ENCODE measurements at regions not wholly inside any gene's neighbourhood (a gene's known extent, or its start where the extent isn't known, plus 50 kb on each side); places are given as distances from the start of the nearest gene placed in this dataset.
A peak's percentile ranks its signal among the peaks of the same experiment; 100 is the strongest.

DNA sequence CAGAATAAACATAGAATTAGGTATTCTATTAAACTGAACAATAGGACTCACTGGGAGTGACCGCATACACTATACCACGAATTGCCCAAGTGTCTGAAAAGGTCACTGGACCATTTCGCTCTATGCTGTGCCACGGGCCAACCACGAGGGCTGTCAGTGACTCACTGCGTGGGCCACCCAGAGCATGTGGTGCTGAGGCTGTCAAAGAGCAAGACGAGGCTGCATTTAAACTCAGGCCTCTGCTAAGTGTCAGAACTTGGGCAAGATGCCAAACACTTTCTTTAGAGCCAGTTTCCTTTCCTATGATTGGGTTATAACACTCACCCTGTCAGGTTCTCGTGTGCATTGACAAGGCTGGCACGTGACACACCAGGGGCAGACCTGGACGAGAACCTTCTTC is 97.5 kb downstream of the SH3YL1 start:
- no peak overlapping the region for H3K4me3 ChIP-seq
- H3K36me3 ChIP-seq: no peaks in the 10 kb centered on the region
- H3K27ac ChIP-seq: no peak overlapping the region
- no peak overlapping the region for H3K9ac ChIP-seq (ENCODE audit: low read depth in 2 of 2, low read length in 2 of 2)
- H3K4me1 ChIP-seq: peaks cover 7% of the 10 kb centered on the region
- no peaks in the 10 kb centered on the region for H3K27me3 ChIP-seq
- intact Hi-C loops (cut with DNase I): no loop called here
- TF ChIP-seq, protein P1, sequence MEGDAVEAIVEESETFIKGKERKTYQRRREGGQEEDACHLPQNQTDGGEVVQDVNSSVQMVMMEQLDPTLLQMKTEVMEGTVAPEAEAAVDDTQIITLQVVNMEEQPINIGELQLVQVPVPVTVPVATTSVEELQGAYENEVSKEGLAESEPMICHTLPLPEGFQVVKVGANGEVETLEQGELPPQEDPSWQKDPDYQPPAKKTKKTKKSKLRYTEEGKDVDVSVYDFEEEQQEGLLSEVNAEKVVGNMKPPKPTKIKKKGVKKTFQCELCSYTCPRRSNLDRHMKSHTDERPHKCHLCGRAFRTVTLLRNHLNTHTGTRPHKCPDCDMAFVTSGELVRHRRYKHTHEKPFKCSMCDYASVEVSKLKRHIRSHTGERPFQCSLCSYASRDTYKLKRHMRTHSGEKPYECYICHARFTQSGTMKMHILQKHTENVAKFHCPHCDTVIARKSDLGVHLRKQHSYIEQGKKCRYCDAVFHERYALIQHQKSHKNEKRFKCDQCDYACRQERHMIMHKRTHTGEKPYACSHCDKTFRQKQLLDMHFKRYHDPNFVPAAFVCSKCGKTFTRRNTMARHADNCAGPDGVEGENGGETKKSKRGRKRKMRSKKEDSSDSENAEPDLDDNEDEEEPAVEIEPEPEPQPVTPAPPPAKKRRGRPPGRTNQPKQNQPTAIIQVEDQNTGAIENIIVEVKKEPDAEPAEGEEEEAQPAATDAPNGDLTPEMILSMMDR (IDR thresholded peaks at IDR 0.05): no peak
- no peak for DNase-seq
- no peaks in the 10 kb centered on the region for H3K9me3 ChIP-seq

DNA sequence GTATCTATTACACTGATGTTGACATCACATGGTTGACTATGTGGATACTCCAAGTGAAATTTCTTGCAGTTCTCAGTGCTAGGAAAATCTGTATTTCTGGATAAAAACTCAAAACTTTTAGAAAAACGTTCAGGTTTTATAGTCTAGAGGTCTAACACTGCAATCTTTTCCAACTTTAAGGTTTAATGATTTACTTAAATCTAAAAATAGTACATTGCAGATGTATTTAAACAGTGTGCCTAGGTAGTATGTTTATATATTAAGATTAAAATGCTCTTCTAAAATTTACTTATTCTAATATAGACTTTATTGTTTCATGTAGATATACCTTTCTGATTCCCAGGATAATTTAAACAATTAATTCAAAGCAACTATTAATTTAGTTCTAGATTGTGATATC is 98.3 kb downstream of the SH3YL1 start:
- TF ChIP-seq, protein P1 (IDR thresholded peaks at IDR 0.05): no peak
- peaks cover 7% of the 10 kb centered on the region for H3K4me1 ChIP-seq
- H3K27me3 ChIP-seq: no peaks in the 10 kb centered on the region
- no peak overlapping the region for H3K4me3 ChIP-seq
- H3K27ac ChIP-seq: no peak overlapping the region
- H3K9ac ChIP-seq (ENCODE audit: low read depth in 2 of 2, low read length in 2 of 2): no peak overlapping the region
- H3K9me3 ChIP-seq: no peaks in the 10 kb centered on the region
- intact Hi-C loops (cut with DNase I): no loop called here
- no peak for DNase-seq
- H3K36me3 ChIP-seq: no peaks in the 10 kb centered on the region

DNA sequence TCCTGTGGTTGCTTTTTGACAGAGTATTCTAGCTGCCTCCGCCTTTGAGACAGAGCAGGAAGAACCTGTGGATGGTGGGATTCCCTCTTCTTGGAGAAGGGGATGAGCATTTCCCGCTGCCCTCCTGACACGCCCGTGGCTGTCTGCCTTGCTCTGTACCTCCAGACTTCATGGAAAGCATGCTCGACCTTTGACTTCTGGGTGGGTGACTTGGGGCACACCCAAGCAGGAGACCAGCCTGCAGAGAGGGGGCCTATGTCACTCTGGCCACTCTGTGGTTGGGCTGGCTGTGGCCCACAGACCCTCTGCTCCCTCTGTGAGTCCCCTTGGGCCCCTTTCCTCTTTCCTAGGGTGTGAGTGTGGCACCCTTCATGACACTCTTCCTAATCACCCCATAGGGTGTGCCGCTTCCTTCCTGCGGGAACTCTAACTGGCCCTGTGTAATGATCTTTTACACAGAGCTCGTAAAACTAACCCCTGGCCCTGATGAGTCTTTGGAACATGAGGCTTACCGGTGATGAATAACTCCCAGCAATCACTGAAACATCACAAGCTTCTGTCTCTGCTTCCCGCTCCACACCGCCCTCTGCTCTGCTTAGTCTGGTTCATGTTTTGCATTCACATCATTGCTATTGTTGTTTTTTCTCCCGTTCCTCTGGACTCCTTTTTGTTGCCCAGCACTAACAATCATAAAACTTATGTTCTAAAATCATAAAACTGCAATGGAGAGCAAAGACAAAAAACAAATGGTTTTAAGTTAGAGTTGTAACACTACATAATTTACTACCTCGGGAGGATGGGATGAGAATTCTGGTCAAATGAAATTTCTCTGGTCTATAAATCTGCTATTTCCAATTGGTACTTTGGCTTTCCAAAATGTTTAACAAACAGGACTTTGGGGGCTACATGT is 101.1 kb downstream of the SH3YL1 start:
- peak; percentile 56 for DNase-seq
- Histone ChIP-seq H3K9ac (ENCODE audit: low read depth in 2 of 2, low read length in 2 of 2) (no peak overlapping the region), H3K9me3 (no peaks in the 10 kb centered on the region), H3K27ac (no peak overlapping the region), H3K4me1 (peaks cover 7% of the 10 kb centered on the region), H3K27me3 (no peaks in the 10 kb centered on the region), H3K4me3 (no peak overlapping the region), H3K36me3 (no peaks in the 10 kb centered on the region)
- TF ChIP-seq, protein P1 (IDR thresholded peaks at IDR 0.05): no peak
- intact Hi-C loops (cut with DNase I): no loop called here

DNA sequence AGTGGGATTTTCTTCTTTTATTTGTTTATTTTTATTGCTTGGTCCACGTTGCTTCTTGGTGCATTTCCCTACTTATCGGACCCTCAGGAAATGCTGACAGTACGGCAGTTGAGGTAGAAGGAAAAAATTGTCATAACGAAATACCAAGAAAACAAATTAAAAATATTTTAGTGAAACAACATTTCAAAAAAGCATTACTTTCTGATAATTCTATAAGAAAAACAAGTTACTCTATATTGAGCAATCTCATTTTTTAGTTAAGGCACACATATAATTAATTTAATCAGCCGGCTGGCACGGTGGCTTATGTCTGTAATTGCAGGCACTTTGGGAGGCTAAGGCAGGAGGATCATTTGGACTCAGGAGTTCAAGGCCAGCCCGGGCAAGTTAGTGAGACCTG is 102.1 kb downstream of the SH3YL1 start:
- TF ChIP-seq, protein P1 (IDR thresholded peaks at IDR 0.05): no peak
- intact Hi-C loops (cut with DNase I): no loop called here
- no peaks in the 10 kb centered on the region for H3K36me3 ChIP-seq

DNA sequence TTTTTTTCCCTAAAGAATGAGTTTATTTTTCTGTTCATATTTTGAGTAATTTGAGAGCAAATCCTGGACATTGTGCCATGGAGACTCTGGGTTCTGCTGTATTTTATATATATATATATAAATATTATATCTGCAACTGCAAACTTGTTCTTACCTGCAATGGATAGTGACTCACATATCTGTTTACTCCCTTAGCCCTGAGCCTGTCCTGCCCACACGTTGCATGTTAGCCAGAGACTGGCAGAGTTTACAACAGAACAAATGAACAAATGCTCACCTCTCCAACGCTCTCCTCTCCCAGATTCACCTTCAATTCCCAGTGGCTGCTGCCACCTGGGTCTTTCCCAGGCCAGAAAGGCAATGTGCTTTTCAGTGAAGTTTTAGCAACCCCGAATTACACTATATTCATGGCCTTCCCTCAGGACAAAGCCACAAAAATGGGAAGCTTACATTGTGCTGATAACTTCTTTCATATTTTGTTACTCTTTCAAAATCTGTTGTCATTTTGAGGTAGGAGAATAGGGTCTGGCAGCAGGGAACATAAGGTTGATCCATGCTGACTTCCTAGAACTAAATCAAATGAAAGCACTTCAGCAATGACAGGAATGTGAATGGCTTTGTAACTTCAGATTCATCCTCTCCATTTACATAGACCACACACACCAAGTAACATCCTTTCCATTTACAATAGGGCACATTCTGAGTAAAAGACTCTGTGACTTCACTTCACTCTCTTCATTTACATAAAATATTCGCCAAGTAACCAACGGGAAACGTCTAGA is 105.4 kb upstream of the FAM110C start:
- Histone ChIP-seq H3K4me3 (no peak overlapping the region), H3K36me3 (no peaks in the 10 kb centered on the region), H3K9ac (ENCODE audit: low read depth in 2 of 2, low read length in 2 of 2) (no peak overlapping the region), H3K9me3 (no peaks in the 10 kb centered on the region), H3K27me3 (no peaks in the 10 kb centered on the region), H3K27ac (no peak overlapping the region), H3K4me1 (no peaks in the 10 kb centered on the region)
- no peak for DNase-seq
- TF ChIP-seq, protein P1 (IDR thresholded peaks at IDR 0.05): no peak
- intact Hi-C loops (cut with DNase I): no loop called here

More for the DNA sequence above, 102.1 kb downstream of the SH3YL1 start:
- Histone ChIP-seq H3K4me3 (no peak overlapping the region), H3K27me3 (no peaks in the 10 kb centered on the region), H3K9ac (ENCODE audit: low read depth in 2 of 2, low read length in 2 of 2) (no peak overlapping the region), H3K4me1 (peaks cover 7% of the 10 kb centered on the region), H3K9me3 (no peaks in the 10 kb centered on the region), H3K27ac (no peak overlapping the region)
- DNase-seq: no peak
